ENCODE measurements at regions not wholly inside any gene's neighbourhood (a gene's known extent, or its start where the extent isn't known, plus 50 kb on each side); places are given as distances from the start of the nearest gene placed in this dataset.

GRCh38 chr17:77458202-77459017 lies 317.6 kb downstream of the SEC14L1 start:
- DNase-seq (ENCODE audit: low read depth in 2 of 2) = no peak

- DNase-seq (ENCODE audit: low read depth in 2 of 2) = no peak
Observed at GRCh38 chr17:77459018-77459755, 318.4 kb downstream of the SEC14L1 start.

GRCh38 chr17:77460514-77461046 lies 319.8 kb downstream of the SEC14L1 start:
- DNase-seq (ENCODE audit: low read depth in 2 of 2) = no peak

GRCh38 chr17:77461277-77462057 lies 320.7 kb downstream of the SEC14L1 start:
- no peak for DNase-seq (ENCODE audit: low read depth in 2 of 2)

GRCh38 chr17:77462090-77462489 lies 321.3 kb downstream of the SEC14L1 start:
- no peak for DNase-seq (ENCODE audit: low read depth in 2 of 2)

- no peak for DNase-seq (ENCODE audit: low read depth in 2 of 2)
Observed at GRCh38 chr17:77462553-77463497, 322.1 kb downstream of the SEC14L1 start.

- no peak for DNase-seq (ENCODE audit: low read depth in 2 of 2)
Observed at GRCh38 chr17:77464988-77465357, 324.2 kb downstream of the SEC14L1 start.

- peak; percentile 58 to 75 for DNase-seq (ENCODE audit: low read depth in 2 of 2)
Observed at GRCh38 chr17:77465358-77466041, 324.7 kb downstream of the SEC14L1 start.

GRCh38 chr17:77466140-77466539 lies 325.4 kb downstream of the SEC14L1 start:
- DNase-seq (ENCODE audit: low read depth in 2 of 2) = no peak

- DNase-seq (ENCODE audit: low read depth in 2 of 2) = no peak
Observed at GRCh38 chr17:77466596-77467223, 325.9 kb downstream of the SEC14L1 start.

GRCh38 chr17:77467521-77467920 lies 326.8 kb downstream of the SEC14L1 start:
- DNase-seq (ENCODE audit: low read depth in 2 of 2) = no peak

- no peak for DNase-seq (ENCODE audit: low read depth in 2 of 2)
Observed at GRCh38 chr17:77468897-77469296, 328.1 kb downstream of the SEC14L1 start.

GRCh38 chr17:77470330-77470786 lies 329.6 kb downstream of the SEC14L1 start:
- no peak for DNase-seq (ENCODE audit: low read depth in 2 of 2)

- DNase-seq (ENCODE audit: low read depth in 2 of 2) = no peak
Observed at GRCh38 chr17:77470800-77471733, 330.3 kb downstream of the SEC14L1 start.

- no peak for DNase-seq (ENCODE audit: low read depth in 2 of 2)
Observed at GRCh38 chr17:77471984-77472461, 331.3 kb downstream of the SEC14L1 start.

GRCh38 chr17:77472468-77473310 lies 331.9 kb downstream of the SEC14L1 start:
- DNase-seq (ENCODE audit: low read depth in 2 of 2) = no peak

GRCh38 chr17:77473615-77474226 lies 333.0 kb downstream of the SEC14L1 start:
- DNase-seq (ENCODE audit: low read depth in 2 of 2) = no peak

All from stimulated activated CD8-positive, alpha-beta memory T cell treated with anti-CD3 and anti-CD28 coated beads, Interleukin-15, amount 100 ng/mL, for 4 hours (primary cell).